H9 (cell line): ENCODE measurements at regions not wholly inside any gene's neighbourhood (a gene's known extent, or its start where the extent isn't known, plus 50 kb on each side); places are given as distances from the start of the nearest gene placed in this dataset.

ENCODE experiments used
- DNase-seq: peaks from one replicate; pipeline ENCODE4 v3.0.0-alpha.2; 2017
- H2AFZ ChIP-seq: one replicate; pipeline ENCODE4 v1.6.1; 2013; ENCODE audit warnings: mild to moderate bottlenecking, low read length, control low read depth, moderate library complexity
- H2AK5ac ChIP-seq: 2 replicates; pipeline ENCODE4 v1.6.1; 2013; ENCODE audit warnings: low read length, control low read depth, mixed read lengths; ENCODE audit not compliant: insufficient read length
- H2BK120ac ChIP-seq: one replicate; pipeline ENCODE4 v1.6.1; 2013; ENCODE audit warnings: low read depth, mild to moderate bottlenecking, low read length, control low read depth, inconsistent platforms; ENCODE audit not compliant: poor library complexity, severe bottlenecking
- H2BK12ac ChIP-seq: 2 replicates; pipeline ENCODE4 v1.6.1; 2013; ENCODE audit warnings: low read length, control low read depth, mixed read lengths, low read depth; ENCODE audit not compliant: insufficient read length
- H2BK15ac ChIP-seq: 2 replicates; pipeline ENCODE4 v1.6.1; 2013; ENCODE audit warnings: low read depth, low read length, control low read depth
- H2BK20ac ChIP-seq: one replicate; pipeline ENCODE4 v1.6.1; 2013; ENCODE audit warnings: low read depth, mild to moderate bottlenecking, low read length, control low read depth, inconsistent platforms; ENCODE audit not compliant: poor library complexity, severe bottlenecking
- H2BK5ac ChIP-seq: 2 replicates; pipeline ENCODE4 v1.6.1; 2013; ENCODE audit warnings: low read length, control low read depth, mixed read lengths; ENCODE audit not compliant: insufficient read length
- H3K14ac ChIP-seq: 2 replicates; pipeline ENCODE4 v1.6.1; 2013; ENCODE audit warnings: low read length, control low read depth; ENCODE audit not compliant: insufficient read depth
- H3K18ac ChIP-seq: 2 replicates; pipeline ENCODE4 v1.6.1; 2013; ENCODE audit warnings: low read depth, mild to moderate bottlenecking, mixed read lengths, low read length, control low read depth; ENCODE audit not compliant: insufficient read length
- H3K23ac ChIP-seq: 2 replicates; pipeline ENCODE4 v1.6.1; 2013; ENCODE audit warnings: low read length, control low read depth, mixed read lengths, low read depth; ENCODE audit not compliant: insufficient read length
- H3K23me2 ChIP-seq: 2 replicates; pipeline ENCODE4 v1.6.1; 2013; ENCODE audit warnings: low read depth, mild to moderate bottlenecking, mixed read lengths, low read length, control low read depth; ENCODE audit not compliant: insufficient read length, poor library complexity, severe bottlenecking
- H3K27ac ChIP-seq: 2 replicates; pipeline ENCODE4 v1.5.1; 2013; ENCODE audit warnings: low read length, control low read depth, mixed read lengths, low read depth; ENCODE audit not compliant: insufficient read length
- H3K27me3 ChIP-seq: 2 replicates; pipeline ENCODE4 v1.6.1; 2013; ENCODE audit warnings: low read length, control low read depth, inconsistent platforms; ENCODE audit not compliant: insufficient read depth
- H3K4ac ChIP-seq: 2 replicates; pipeline ENCODE4 v1.6.1; 2013; ENCODE audit warnings: low read depth, mild to moderate bottlenecking, control low read depth, inconsistent platforms, low read length, moderate library complexity
- H3K4me1 ChIP-seq: 2 replicates; pipeline ENCODE4 v1.6.1; 2013; ENCODE audit warnings: low read length, control low read depth, inconsistent platforms; ENCODE audit not compliant: insufficient read depth
- H3K4me2 ChIP-seq: 2 replicates; pipeline ENCODE4 v1.6.1; 2013; ENCODE audit warnings: low read length, control low read depth, mixed read lengths; ENCODE audit not compliant: insufficient read length, insufficient read depth
- H3K56ac ChIP-seq: 2 replicates; pipeline ENCODE4 v1.6.1; 2013; ENCODE audit warnings: low read depth, mild to moderate bottlenecking, mixed read lengths, low read length, control low read depth; ENCODE audit not compliant: insufficient read length
- H3K79me1 ChIP-seq: 2 replicates; pipeline ENCODE4 v1.6.1; 2013; ENCODE audit warnings: low read depth, mild to moderate bottlenecking, moderate library complexity, low read length, control low read depth, inconsistent platforms; ENCODE audit not compliant: insufficient read depth, poor library complexity, severe bottlenecking
- H3K79me2 ChIP-seq: 2 replicates; pipeline ENCODE4 v1.6.1; 2013; ENCODE audit warnings: low read length, control low read depth, inconsistent platforms; ENCODE audit not compliant: insufficient read depth
- H3K9ac ChIP-seq: 2 replicates; pipeline ENCODE4 v1.6.1; 2013; ENCODE audit warnings: low read length, control low read depth, mixed read lengths; ENCODE audit not compliant: insufficient read length; ENCODE audit errors: extremely low read depth
- H3K9me3 ChIP-seq: one replicate; pipeline ENCODE4 v1.6.1; 2013; ENCODE audit warnings: low read depth, low read length, inconsistent platforms; ENCODE audit not compliant: control insufficient read depth
- H3T11ph ChIP-seq: one replicate; pipeline ENCODE4 v1.6.1; 2013; ENCODE audit warnings: mild to moderate bottlenecking, low read length, control low read depth, inconsistent platforms
- H4K20me1 ChIP-seq: one replicate; pipeline ENCODE4 v1.6.1; 2013; ENCODE audit not compliant: control insufficient read depth, insufficient read length, insufficient read depth
- H4K5ac ChIP-seq: 2 replicates; pipeline ENCODE4 v1.6.1; 2013; ENCODE audit warnings: low read depth, mild to moderate bottlenecking, mixed read lengths, low read length, control low read depth; ENCODE audit not compliant: insufficient read length
- H4K8ac ChIP-seq: replicated peaks from 2 replicates; pipeline ENCODE4 v1.6.1; 2013; ENCODE audit warnings: low read length, control low read depth, mixed read lengths, low read depth; ENCODE audit not compliant: insufficient read length
- H4K91ac ChIP-seq: 2 replicates; pipeline ENCODE4 v1.6.1; 2013; ENCODE audit warnings: low read depth, mild to moderate bottlenecking, moderate library complexity, mixed read lengths, low read length, control low read depth; ENCODE audit not compliant: insufficient read length
- H3K27ac Mint-ChIP-seq, 3 experiments: 2 replicates in 2 of 3; 3 replicates in 1 of 3; pipeline ENCODE4 v1.8.0; 2020 to 2021; ENCODE audit warnings: mixed read lengths in 3 of 3, mild to moderate bottlenecking in 1 of 3, moderate library complexity in 1 of 3
- H3K27me3 Mint-ChIP-seq: 2 replicates; pipeline ENCODE4 v1.8.0; 2021; ENCODE audit warnings: low read depth, mild to moderate bottlenecking, moderate library complexity, mixed read lengths
- H3K36me3 Mint-ChIP-seq, 3 experiments: 2 replicates in 2 of 3; 3 replicates in 1 of 3; pipeline ENCODE4 v1.8.0; 2020 to 2021; ENCODE audit warnings: low read depth in 3 of 3, mixed read lengths in 3 of 3; ENCODE audit not compliant: insufficient read depth in 1 of 3
- H3K4me1 Mint-ChIP-seq, 2 experiments: 2 replicates each; pipeline ENCODE4 v1.8.0; 2020; ENCODE audit warnings: mixed read lengths in 2 of 2
- H3K4me3 Mint-ChIP-seq, 2 experiments: 2 replicates in 1 of 2; 3 replicates in 1 of 2; pipeline ENCODE4 v1.8.0; 2020 to 2021; ENCODE audit warnings: mild to moderate bottlenecking in 2 of 2, mixed read lengths in 2 of 2, moderate library complexity in 1 of 2
- H3K9me3 Mint-ChIP-seq, 2 experiments: 2 replicates in 1 of 2; 3 replicates in 1 of 2; pipeline ENCODE4 v1.8.0; 2020; ENCODE audit warnings: mild to moderate bottlenecking in 2 of 2, mixed read lengths in 2 of 2, moderate library complexity in 1 of 2
- CTCF ChIP-seq: fragments of 200-600 bp; sonication (generic); conservative IDR thresholded peaks from 3 replicates; pipeline ENCODE4 v1.8.0; 2021; ENCODE audit warnings: antibody characterized with exemption, mild to moderate bottlenecking
- WGBS: extraction: QIAGEN DNeasy Blood & Tissue Kit; methylation state at CpG from one replicate; pipeline ENCODE4 v1.1.7; 2013; ENCODE audit warnings: missing lambda C conversion rate, low lambda C conversion rate, mixed read lengths; ENCODE audit not compliant: insufficient read length; ENCODE audit errors: extremely low coverage; 5-methylcytosine and 5-hydroxymethylcytosine counted together

- Mint-ChIP-seq H3K4me1 (peaks cover 39 to 43% of the 10 kb centered on the region in 2 experiments), H3K4me3 (no peak overlapping the region), H3K27ac (no peak overlapping the region), H3K27me3 (peaks cover 12% of the 10 kb centered on the region), H3K36me3 (peaks cover 0 to 3% (median 0%) of the 10 kb centered on the region in 3 experiments; a peak in 1 of 7 replicates), H3K9me3 (peaks cover 3 to 4% of the 10 kb centered on the region in 2 experiments; a peak in 3 of 5 replicates)
- Histone ChIP-seq H2BK12ac (no peak overlapping the region), H4K20me1 (no peaks in the 10 kb centered on the region), H2BK20ac (no peak overlapping the region), H3K4me1 (peaks cover 13% of the 10 kb centered on the region), H3K4me2 (no peak overlapping the region), H2BK120ac (no peak overlapping the region), H2AK5ac (no peak overlapping the region), H3K56ac (no peak overlapping the region), H3K9ac (no peak overlapping the region), H3K18ac (no peak overlapping the region), H3K79me1 (no peaks in the 10 kb centered on the region), H4K5ac (no peak overlapping the region), H3T11ph (no peak overlapping the region), H3K27ac (no peak overlapping the region), H4K8ac (no peak overlapping the region), H3K4ac (no peak overlapping the region), H3K79me2 (no peaks in the 10 kb centered on the region), H2BK5ac (no peak overlapping the region), H2BK15ac (no peak overlapping the region), H3K14ac (no peak overlapping the region), H3K23me2 (no peaks in the 10 kb centered on the region), H3K27me3 (no peaks in the 10 kb centered on the region), H3K23ac (no peak overlapping the region), H2AFZ (no peak overlapping the region), H4K91ac (no peak overlapping the region), H3K9me3 (no peaks in the 10 kb centered on the region)
- WGBS, result no CpG with 5 or more reads among the region's 1 CpG
- no peak for TF ChIP-seq CTCF
- no peak for DNase-seq
These were observed 60.0 kb downstream of the RPL22L1 start for GRCh38 chr3:170809975-170810357.
